ENCODE measurements at regions not wholly inside any gene's neighbourhood (a gene's known extent, or its start where the extent isn't known, plus 50 kb on each side); places are given as distances from the start of the nearest gene placed in this dataset.
"Not testable (repeated sequence)": the region's sequence is repeated elsewhere in the genome, so short reads cannot be mapped to it uniquely, and the experiment has no call there.

- DNase-seq (ENCODE audit: low spot score): no peak
These were observed 303.5 kb upstream of the ST8SIA4 start for GRCh38 chr5:101206534-101206933.

- DNase-seq (ENCODE audit: low spot score): not testable (repeated sequence)
These were observed 302.0 kb upstream of the ST8SIA4 start for GRCh38 chr5:101205065-101205464.

GRCh38 chr5:101180365-101180764 lies 277.3 kb upstream of the ST8SIA4 start:
- DNase-seq (ENCODE audit: low spot score): not testable (repeated sequence)

GRCh38 chr5:101176605-101177004 lies 273.5 kb upstream of the ST8SIA4 start:
- DNase-seq (ENCODE audit: low spot score): no peak

- DNase-seq (ENCODE audit: low spot score): no peak
These were observed 271.9 kb upstream of the ST8SIA4 start for GRCh38 chr5:101174981-101175380.

- no peak for DNase-seq (ENCODE audit: low spot score)
These were observed 260.0 kb upstream of the ST8SIA4 start for GRCh38 chr5:101163088-101163487.

GRCh38 chr5:101160002-101160401 lies 256.9 kb upstream of the ST8SIA4 start:
- DNase-seq (ENCODE audit: low spot score): no peak

- peak; percentile 4 for DNase-seq (ENCODE audit: low spot score)
These were observed 255.9 kb upstream of the ST8SIA4 start for GRCh38 chr5:101159006-101159405.

GRCh38 chr5:101153526-101153925 lies 250.4 kb upstream of the ST8SIA4 start:
- no peak for DNase-seq (ENCODE audit: low spot score)

GRCh38 chr5:101143526-101143925 lies 240.4 kb upstream of the ST8SIA4 start:
- no peak for DNase-seq (ENCODE audit: low spot score)

GRCh38 chr5:101142102-101142501 lies 239.0 kb upstream of the ST8SIA4 start:
- DNase-seq (ENCODE audit: low spot score): peak; percentile 11

- DNase-seq (ENCODE audit: low spot score): no peak
These were observed 233.4 kb upstream of the ST8SIA4 start for GRCh38 chr5:101136454-101136853.

GRCh38 chr5:101123363-101123762 lies 220.3 kb upstream of the ST8SIA4 start:
- no peak for DNase-seq (ENCODE audit: low spot score)

- no peak for DNase-seq (ENCODE audit: low spot score)
These were observed 209.6 kb upstream of the ST8SIA4 start for GRCh38 chr5:101112645-101113044.

GRCh38 chr5:101103874-101104273 lies 200.8 kb upstream of the ST8SIA4 start:
- DNase-seq (ENCODE audit: low spot score): no peak

GRCh38 chr5:101102506-101102905 lies 199.4 kb upstream of the ST8SIA4 start:
- DNase-seq (ENCODE audit: low spot score): peak; percentile 26

- DNase-seq (ENCODE audit: low spot score): no peak
These were observed 188.8 kb upstream of the ST8SIA4 start for GRCh38 chr5:101091902-101092301.

- no peak for DNase-seq (ENCODE audit: low spot score)
These were observed 181.3 kb upstream of the ST8SIA4 start for GRCh38 chr5:101084353-101084752.

GRCh38 chr5:101080462-101081240 lies 177.6 kb upstream of the ST8SIA4 start:
- no peak for DNase-seq (ENCODE audit: low spot score)

- DNase-seq (ENCODE audit: low spot score): no peak
These were observed 165.2 kb upstream of the ST8SIA4 start for GRCh38 chr5:101068298-101068697.

- DNase-seq (ENCODE audit: low spot score): peak; percentile 49
These were observed 164.3 kb upstream of the ST8SIA4 start for GRCh38 chr5:101067429-101067828.

- no peak for DNase-seq (ENCODE audit: low spot score)
These were observed 159.8 kb upstream of the ST8SIA4 start for GRCh38 chr5:101062902-101063301.

GRCh38 chr5:101047181-101047580 lies 144.1 kb upstream of the ST8SIA4 start:
- no peak for DNase-seq (ENCODE audit: low spot score)

GRCh38 chr5:101045689-101046088 lies 142.6 kb upstream of the ST8SIA4 start:
- DNase-seq (ENCODE audit: low spot score): no peak
